K562 (cell line): ENCODE measurements at regions not wholly inside any gene's neighbourhood (a gene's known extent, or its start where the extent isn't known, plus 50 kb on each side); places are given as distances from the start of the nearest gene placed in this dataset.

ENCODE experiments used
- ARID4B ChIP-seq: sonication (generic); formaldehyde crosslinking; IDR thresholded peaks from 2 replicates; pipeline ENCODE4 v1.8.0; 2022; ENCODE audit warnings: mild to moderate bottlenecking, missing genetic modification reagents
- BRD4 ChIP-seq: fragments of 200-600 bp; sonication (generic); IDR thresholded peaks from 2 replicates; pipeline ENCODE4 v1.6.1; 2017; ENCODE audit warnings: inconsistent platforms
- ETS1 ChIP-seq: conservative IDR thresholded peaks from 2 replicates; pipeline ENCODE4 v1.6.1; 2011; ENCODE audit warnings: low read depth, mild to moderate bottlenecking, low read length; ENCODE audit not compliant: control insufficient read depth
- FOXK1 ChIP-seq: sonication (generic); formaldehyde crosslinking; IDR thresholded peaks from 2 replicates; pipeline ENCODE4 v1.8.0; 2022; ENCODE audit warnings: missing genetic modification reagents, mild to moderate bottlenecking, borderline replicate concordance
- FOXP1 ChIP-seq: sonication (generic); formaldehyde crosslinking; IDR thresholded peaks from 2 replicates; pipeline ENCODE4 v1.8.0; 2022; ENCODE audit warnings: mild to moderate bottlenecking, missing genetic modification reagents
- IFI16 ChIP-seq: fragments of 250-450 bp; sonication (Bioruptor Pico); IDR thresholded peaks from 2 replicates; pipeline ENCODE4 v2.1.2; 2022; ENCODE audit warnings: mild to moderate bottlenecking, inconsistent platforms
- MLLT1 ChIP-seq, 2 experiments: fragments of 450-650 bp; IDR thresholded peaks; 2 replicates each; pipeline ENCODE4 v1.6.1; 2016
- NCOA1 ChIP-seq: fragments of 450-650 bp; IDR thresholded peaks from 2 replicates; pipeline ENCODE4 v1.6.1; 2016; ENCODE audit warnings: low read depth
- NFATC3 ChIP-seq: fragments of 450-650 bp; IDR thresholded peaks from 2 replicates; pipeline ENCODE4 v1.6.1; 2017; ENCODE audit warnings: mild to moderate bottlenecking
- NR2C1 ChIP-seq, 2 experiments: fragments of 450-650 bp; IDR thresholded peaks; 2 replicates each; pipeline ENCODE4 v1.6.1; 2017; ENCODE audit warnings: mild to moderate bottlenecking in 2 of 2, antibody characterized with exemption in 1 of 2, inconsistent platforms in 1 of 2, missing compliant biosample characterization in 1 of 2, missing genetic modification characterization in 1 of 2
- NR2C2 ChIP-seq, 2 experiments: fragments of 200-800 bp in 1 of 2; sonication (Bioruptor generic) in 1 of 2; sonication (generic) in 1 of 2; formaldehyde crosslinking in 1 of 2; IDR thresholded peaks; 2 replicates each; pipeline versions ENCODE4 v1.6.1 to v1.8.0; 2016 to 2022; ENCODE audit warnings: mild to moderate bottlenecking in 1 of 2, missing compliant biosample characterization in 1 of 2, missing genetic modification characterization in 1 of 2, missing genetic modification reagents in 1 of 2
- PCBP2 ChIP-seq: fragments of 200-400 bp; formaldehyde crosslinking; IDR thresholded peaks from 2 replicates; pipeline ENCODE4 v1.6.1; 2018; ENCODE audit warnings: low read length, low read depth, mild to moderate bottlenecking, moderate library complexity; ENCODE audit not compliant: poor library complexity, severe bottlenecking
- SRSF1 ChIP-seq: fragments of 200-400 bp; formaldehyde crosslinking; IDR thresholded peaks from 2 replicates; pipeline ENCODE4 v1.6.1; 2017; ENCODE audit warnings: mild to moderate bottlenecking, low read depth, low read length, moderate library complexity
- THRA ChIP-seq: fragments of 450-650 bp; IDR thresholded peaks from 2 replicates; pipeline ENCODE4 v1.6.1; 2017; ENCODE audit warnings: mild to moderate bottlenecking, moderate library complexity
- YBX1 ChIP-seq: fragments of 450-650 bp; IDR thresholded peaks from 2 replicates; pipeline ENCODE4 v1.7.1; 2016; ENCODE audit warnings: mild to moderate bottlenecking
- ZNF174 ChIP-seq: fragments of 250-450 bp; sonication (Bioruptor Pico); IDR thresholded peaks from 2 replicates; pipeline ENCODE4 v1.4.0; 2020; ENCODE audit warnings: mild to moderate bottlenecking
- ZNF347 ChIP-seq: fragments of 450-650 bp; formaldehyde crosslinking; IDR thresholded peaks from 2 replicates; pipeline ENCODE4 v1.4.0; 2020; ENCODE audit warnings: low read depth, mild to moderate bottlenecking, moderate library complexity
- ZNF354B ChIP-seq: fragments of 250-450 bp; sonication (Bioruptor Pico); IDR thresholded peaks from 2 replicates; pipeline ENCODE4 v1.4.0; 2020
- ZNF586 ChIP-seq: fragments of 450-650 bp; formaldehyde crosslinking; conservative IDR thresholded peaks from 2 replicates; pipeline ENCODE4 v1.4.0; 2020; ENCODE audit warnings: mild to moderate bottlenecking, moderate library complexity

- TF ChIP-seq THRA (no peak), NR2C1 (IDR thresholded peaks at IDR 0.05) (no peak), NR2C1 (tag; IDR thresholded peaks at IDR 0.05) (no peak), BRD4 (peak; percentile 93), ZNF347 (peak; percentile 72; the same call in 1 of the 2 replicates), ARID4B (CRISPR knock-in tag) (peak; percentile 67; the same call in 1 of the 2 replicates), SRSF1 (no peak), MLLT1 (IDR thresholded peaks at IDR 0.05) (peak; percentile 99), YBX1 (no peak), ZNF174 (CRISPR knock-in tag) (peak; percentile 89), ETS1 (peak; percentile 96), NFATC3 (no peak), FOXP1 (CRISPR knock-in tag) (peak; percentile 95), ZNF586 (CRISPR knock-in tag) (peak; percentile 95), FOXK1 (CRISPR knock-in tag) (peak; percentile 98; the same call in 1 of the 2 replicates), IFI16 (CRISPR knock-in tag) (no peak), NCOA1 (no peak), PCBP2 (peak; percentile 72), ZNF354B (CRISPR knock-in tag) (peak; percentile 49; the same call in 1 of the 2 replicates), NR2C2 (CRISPR knock-in tag; IDR thresholded peaks at IDR 0.05) (peak; percentile 92), NR2C2 (tag; IDR thresholded peaks at IDR 0.05) (no peak)
These were observed 113.9 kb upstream of the PRSS16 start (continued) for GRCh38 chr6:27133281-27134227.
